Loucy (cell line): ENCODE measurements at regions not wholly inside any gene's neighbourhood (a gene's known extent, or its start where the extent isn't known, plus 50 kb on each side); places are given as distances from the start of the nearest gene placed in this dataset.

Experiments used
- H2AFZ ChIP-seq: fragments of 200-600 bp; sonication (generic); 2 replicates; pipeline ENCODE4 v1.6.0; 2016; ENCODE audit warnings: antibody characterized with exemption, mild to moderate bottlenecking, low read length, moderate library complexity
- H3F3A ChIP-seq: fragments of 200-600 bp; 2 replicates; pipeline ENCODE4 v1.6.0; 2016; ENCODE audit warnings: antibody characterized with exemption, low read depth, mild to moderate bottlenecking
- H3K27me3 ChIP-seq: fragments of 200-600 bp; sonication (generic); 2 replicates; pipeline ENCODE4 v1.6.1; 2014; ENCODE audit warnings: low read length, mild to moderate bottlenecking; ENCODE audit not compliant: insufficient read depth, poor library complexity, severe bottlenecking
- H3K36me3 ChIP-seq: fragments of 200-600 bp; sonication (generic); 2 replicates; pipeline ENCODE4 v1.6.1; 2016; ENCODE audit warnings: low read length; ENCODE audit not compliant: insufficient read depth
- H3K4me1 ChIP-seq: fragments of 200-600 bp; sonication (generic); 2 replicates; pipeline ENCODE4 v1.5.1; 2014; ENCODE audit warnings: low read length, mild to moderate bottlenecking; ENCODE audit not compliant: insufficient read depth, poor library complexity, severe bottlenecking
- H3K4me2 ChIP-seq: fragments of 200-600 bp; sonication (generic); 2 replicates; pipeline ENCODE4 v1.6.0; 2014; ENCODE audit warnings: antibody characterized with exemption, low read length, low read depth, mild to moderate bottlenecking; ENCODE audit not compliant: poor library complexity, severe bottlenecking
- H3K4me3 ChIP-seq: fragments of 200-600 bp; sonication (generic); 2 replicates; pipeline ENCODE4 v1.5.1; 2014; ENCODE audit warnings: low read length, mild to moderate bottlenecking, mixed read lengths; ENCODE audit not compliant: poor library complexity, severe bottlenecking
- H3K79me2 ChIP-seq: fragments of 200-600 bp; sonication (generic); 2 replicates; pipeline ENCODE4 v1.6.1; 2014; ENCODE audit warnings: low read length; ENCODE audit not compliant: insufficient read depth
- H3K9ac ChIP-seq: fragments of 200-600 bp; sonication (generic); 2 replicates; pipeline ENCODE4 v1.6.0; 2014; ENCODE audit warnings: mild to moderate bottlenecking, low read depth, low read length, moderate library complexity; ENCODE audit not compliant: poor library complexity, severe bottlenecking
- H3K9me2 ChIP-seq: fragments of 200-600 bp; sonication (generic); replicated peaks from 2 replicates; pipeline ENCODE4 v1.6.1; 2016; ENCODE audit warnings: low read depth, low read length, mixed read lengths
- H3K9me3 ChIP-seq: fragments of 200-600 bp; sonication (generic); 2 replicates; pipeline ENCODE4 v1.6.1; 2014; ENCODE audit warnings: mild to moderate bottlenecking, antibody characterized with exemption, low read length, low read depth; ENCODE audit not compliant: insufficient read depth
- H4K20me1 ChIP-seq: fragments of 200-600 bp; sonication (generic); 2 replicates; pipeline ENCODE4 v1.6.0; 2014; ENCODE audit warnings: antibody characterized with exemption, low read length, mild to moderate bottlenecking; ENCODE audit not compliant: insufficient read depth, poor library complexity, severe bottlenecking
- EZH2phosphoT487 ChIP-seq: fragments of 200-600 bp; IDR thresholded peaks from 2 replicates; pipeline ENCODE4 v1.6.1; 2018; ENCODE audit warnings: antibody characterized with exemption, mild to moderate bottlenecking, moderate library complexity, borderline replicate concordance
- TF ChIP-seq, protein P1 (sequence below): fragments of 200-600 bp; sonication (generic); conservative IDR thresholded peaks from 2 replicates; pipeline ENCODE4 v1.5.1; 2014; ENCODE audit warnings: mild to moderate bottlenecking, antibody characterized with exemption, low read length

DNA sequence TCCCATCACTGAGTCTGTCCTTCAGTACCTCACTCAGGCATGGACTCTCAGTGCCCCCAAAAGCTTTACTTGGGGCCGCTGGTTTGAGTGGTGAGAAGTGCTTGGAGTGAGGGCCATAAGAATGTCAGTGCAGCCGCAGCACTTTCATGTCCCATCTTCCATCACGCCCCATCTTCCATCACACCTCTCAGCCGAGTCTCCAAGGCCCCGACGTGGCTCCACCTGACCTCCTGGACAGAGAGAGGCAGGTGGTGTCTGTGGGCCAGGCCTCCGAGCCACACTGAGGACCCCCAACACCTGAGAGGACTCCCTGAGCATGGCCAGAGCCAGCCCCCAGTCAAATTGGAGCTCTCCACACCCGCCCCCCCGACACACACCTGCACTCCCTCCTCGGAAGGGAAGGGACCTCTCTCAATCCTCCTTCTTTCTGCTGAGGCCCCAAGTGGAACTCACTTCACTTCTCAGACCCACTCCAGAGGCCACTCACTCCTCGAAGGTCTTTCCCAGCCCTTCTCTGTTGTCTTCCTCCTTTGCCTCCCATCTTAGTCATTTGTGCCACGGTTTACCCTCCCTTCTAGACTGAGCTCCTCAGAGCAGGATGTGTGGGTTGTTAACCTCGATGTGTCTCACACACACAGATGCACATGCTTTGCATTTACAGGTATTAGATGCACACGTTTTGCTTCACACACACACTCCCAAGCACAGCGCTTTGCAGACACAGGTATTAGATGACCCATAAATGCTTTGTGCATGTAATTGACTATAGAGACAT is 65.7 kb upstream of the ATP12A start:
- H3F3A ChIP-seq = peaks cover 4% of the 10 kb centered on the region; the same call in 1 of the 2 replicates

DNA sequence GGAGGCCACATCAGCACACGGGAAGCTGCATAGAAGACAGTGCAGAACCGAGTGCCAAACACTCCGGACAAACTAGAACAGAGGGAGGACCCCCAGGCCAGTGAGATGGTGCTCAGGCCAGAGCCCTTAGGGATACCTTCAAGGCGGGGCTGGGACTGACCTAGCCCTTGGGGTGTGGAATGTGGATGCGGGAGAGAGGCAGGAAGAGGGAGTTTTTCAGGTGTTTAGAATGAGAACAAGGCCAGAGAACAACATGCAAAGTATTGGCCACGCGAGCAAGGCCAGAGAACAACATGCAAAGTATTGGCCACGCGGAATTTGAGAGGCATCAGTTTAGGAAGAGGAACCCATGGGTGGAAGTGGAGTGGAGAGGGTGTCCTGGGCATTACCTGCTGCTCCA is 65.1 kb upstream of the ATP12A start:
- Histone ChIP-seq H3K4me2 (no peak overlapping the region), H3K9me2 (no peaks in the 10 kb centered on the region), H3F3A (peaks cover 4% of the 10 kb centered on the region; the same call in 1 of the 2 replicates), H3K79me2 (no peaks in the 10 kb centered on the region), H3K4me1 (peaks cover 42% of the 10 kb centered on the region), H3K36me3 (no peaks in the 10 kb centered on the region), H3K9me3 (no peaks in the 10 kb centered on the region), H3K27me3 (no peaks in the 10 kb centered on the region), H4K20me1 (no peaks in the 10 kb centered on the region), H3K9ac (no peak overlapping the region), H2AFZ (0 out of 2 replicates have a peak overlapping the region, but pooled peaks have one; percentile 23), H3K4me3 (no peak overlapping the region)
- no peak for TF ChIP-seq EZH2phosphoT487
- TF ChIP-seq, protein P1, sequence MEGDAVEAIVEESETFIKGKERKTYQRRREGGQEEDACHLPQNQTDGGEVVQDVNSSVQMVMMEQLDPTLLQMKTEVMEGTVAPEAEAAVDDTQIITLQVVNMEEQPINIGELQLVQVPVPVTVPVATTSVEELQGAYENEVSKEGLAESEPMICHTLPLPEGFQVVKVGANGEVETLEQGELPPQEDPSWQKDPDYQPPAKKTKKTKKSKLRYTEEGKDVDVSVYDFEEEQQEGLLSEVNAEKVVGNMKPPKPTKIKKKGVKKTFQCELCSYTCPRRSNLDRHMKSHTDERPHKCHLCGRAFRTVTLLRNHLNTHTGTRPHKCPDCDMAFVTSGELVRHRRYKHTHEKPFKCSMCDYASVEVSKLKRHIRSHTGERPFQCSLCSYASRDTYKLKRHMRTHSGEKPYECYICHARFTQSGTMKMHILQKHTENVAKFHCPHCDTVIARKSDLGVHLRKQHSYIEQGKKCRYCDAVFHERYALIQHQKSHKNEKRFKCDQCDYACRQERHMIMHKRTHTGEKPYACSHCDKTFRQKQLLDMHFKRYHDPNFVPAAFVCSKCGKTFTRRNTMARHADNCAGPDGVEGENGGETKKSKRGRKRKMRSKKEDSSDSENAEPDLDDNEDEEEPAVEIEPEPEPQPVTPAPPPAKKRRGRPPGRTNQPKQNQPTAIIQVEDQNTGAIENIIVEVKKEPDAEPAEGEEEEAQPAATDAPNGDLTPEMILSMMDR = no peak

More for the DNA sequence above, 65.7 kb upstream of the ATP12A start:
- no peaks in the 10 kb centered on the region for H3K27me3 ChIP-seq
- H3K79me2 ChIP-seq = no peaks in the 10 kb centered on the region
- no peaks in the 10 kb centered on the region for H4K20me1 ChIP-seq
- H3K36me3 ChIP-seq = no peaks in the 10 kb centered on the region
- no peak overlapping the region for H3K9ac ChIP-seq
- H2AFZ ChIP-seq = no peak overlapping the region
- peaks cover 36% of the 10 kb centered on the region for H3K4me1 ChIP-seq
- H3K4me3 ChIP-seq = no peak overlapping the region
- H3K4me2 ChIP-seq = no peak overlapping the region
- no peak for TF ChIP-seq EZH2phosphoT487
- H3K9me2 ChIP-seq = no peaks in the 10 kb centered on the region
- H3K9me3 ChIP-seq = no peaks in the 10 kb centered on the region

GRCh38 chr13:24615911-24616472 is 64.2 kb upstream of the ATP12A start:
- no peaks in the 10 kb centered on the region for H3K36me3 ChIP-seq
- no peaks in the 10 kb centered on the region for H3K27me3 ChIP-seq
- TF ChIP-seq EZH2phosphoT487 = no peak
- TF ChIP-seq, protein P1 = no peak
- peaks cover 4% of the 10 kb centered on the region; the same call in 1 of the 2 replicates for H3F3A ChIP-seq
- H3K9me2 ChIP-seq = no peaks in the 10 kb centered on the region
- no peak overlapping the region for H3K4me2 ChIP-seq
- no peak overlapping the region for H3K9ac ChIP-seq
- H2AFZ ChIP-seq = no peak overlapping the region
- no peaks in the 10 kb centered on the region for H3K9me3 ChIP-seq
- H3K79me2 ChIP-seq = no peaks in the 10 kb centered on the region
- H3K4me1 ChIP-seq = peaks cover 47% of the 10 kb centered on the region
- H3K4me3 ChIP-seq = no peak overlapping the region
- H4K20me1 ChIP-seq = no peaks in the 10 kb centered on the region
